ENCODE measurements at regions not wholly inside any gene's neighbourhood (a gene's known extent, or its start where the extent isn't known, plus 50 kb on each side); places are given as distances from the start of the nearest gene placed in this dataset.

GRCh38 chr2:4900242-4900641, 791.9 kb upstream of the SOX11 start:
- H3K27me3 ChIP-seq (ENCODE audit: low read depth) = peaks cover 13% of the 10 kb centered on the region
- TF ChIP-seq CTCF (IDR thresholded peaks at IDR 0.05; ENCODE audit: borderline replicate concordance) = no peak
- H3K36me3 ChIP-seq = no peaks in the 10 kb centered on the region
- intact Hi-C loops (cut with micrococcal nuclease) = no loop called here
- DNase-seq = no peak
- no peak overlapping the region for H3K4me3 ChIP-seq
- no peaks in the 10 kb centered on the region for H3K4me1 ChIP-seq
- H3K27ac ChIP-seq (replicated peaks) = no peak overlapping the region
- H3K9me3 ChIP-seq (replicated peaks) = no peaks in the 10 kb centered on the region

- no peaks in the 10 kb centered on the region for H3K36me3 ChIP-seq
- intact Hi-C loops (cut with micrococcal nuclease) = no loop called here
- no peak for TF ChIP-seq CTCF (IDR thresholded peaks at IDR 0.05; ENCODE audit: borderline replicate concordance)
- no peak for DNase-seq
- no peaks in the 10 kb centered on the region for H3K9me3 ChIP-seq (replicated peaks)
- H3K4me1 ChIP-seq = no peaks in the 10 kb centered on the region
- peaks cover 13% of the 10 kb centered on the region for H3K27me3 ChIP-seq (ENCODE audit: low read depth)
- H3K4me3 ChIP-seq = no peak overlapping the region
- H3K27ac ChIP-seq (replicated peaks) = no peak overlapping the region
These were observed 791.1 kb upstream of the SOX11 start for GRCh38 chr2:4900861-4901770.

- Histone ChIP-seq H3K27ac (replicated peaks) (no peak overlapping the region), H3K27me3 (ENCODE audit: low read depth) (peaks cover 13% of the 10 kb centered on the region), H3K9me3 (replicated peaks) (no peaks in the 10 kb centered on the region), H3K4me3 (no peak overlapping the region), H3K4me1 (no peaks in the 10 kb centered on the region), H3K36me3 (no peaks in the 10 kb centered on the region)
- DNase-seq = no peak
- TF ChIP-seq CTCF (IDR thresholded peaks at IDR 0.05; ENCODE audit: borderline replicate concordance) = no peak
- intact Hi-C loops (cut with micrococcal nuclease) = no loop called here
These were observed 788.4 kb upstream of the SOX11 start for GRCh38 chr2:4903656-4904348.

GRCh38 chr2:4908461-4908860, 783.7 kb upstream of the SOX11 start:
- Histone ChIP-seq H3K27ac (replicated peaks) (no peak overlapping the region), H3K4me1 (no peaks in the 10 kb centered on the region), H3K9me3 (replicated peaks) (no peaks in the 10 kb centered on the region), H3K36me3 (no peaks in the 10 kb centered on the region), H3K4me3 (no peak overlapping the region), H3K27me3 (ENCODE audit: low read depth) (no peaks in the 10 kb centered on the region)
- intact Hi-C loops (cut with micrococcal nuclease) = no loop called here
- DNase-seq = no peak
- TF ChIP-seq CTCF (IDR thresholded peaks at IDR 0.05; ENCODE audit: borderline replicate concordance) = no peak

GRCh38 chr2:4909346-4910009, 782.7 kb upstream of the SOX11 start:
- no peak for TF ChIP-seq CTCF (IDR thresholded peaks at IDR 0.05; ENCODE audit: borderline replicate concordance)
- intact Hi-C loops (cut with micrococcal nuclease) = no loop called here
- H3K9me3 ChIP-seq (replicated peaks) = no peaks in the 10 kb centered on the region
- no peaks in the 10 kb centered on the region for H3K27me3 ChIP-seq (ENCODE audit: low read depth)
- H3K4me3 ChIP-seq = no peak overlapping the region
- H3K4me1 ChIP-seq = no peaks in the 10 kb centered on the region
- H3K27ac ChIP-seq (replicated peaks) = no peak overlapping the region
- H3K36me3 ChIP-seq = no peaks in the 10 kb centered on the region
- no peak for DNase-seq

Data from left ventricle myocardium inferior (tissue), 1 donor.